ENCODE measurements at regions not wholly inside any gene's neighbourhood (a gene's known extent, or its start where the extent isn't known, plus 50 kb on each side); places are given as distances from the start of the nearest gene placed in this dataset.

DNA sequence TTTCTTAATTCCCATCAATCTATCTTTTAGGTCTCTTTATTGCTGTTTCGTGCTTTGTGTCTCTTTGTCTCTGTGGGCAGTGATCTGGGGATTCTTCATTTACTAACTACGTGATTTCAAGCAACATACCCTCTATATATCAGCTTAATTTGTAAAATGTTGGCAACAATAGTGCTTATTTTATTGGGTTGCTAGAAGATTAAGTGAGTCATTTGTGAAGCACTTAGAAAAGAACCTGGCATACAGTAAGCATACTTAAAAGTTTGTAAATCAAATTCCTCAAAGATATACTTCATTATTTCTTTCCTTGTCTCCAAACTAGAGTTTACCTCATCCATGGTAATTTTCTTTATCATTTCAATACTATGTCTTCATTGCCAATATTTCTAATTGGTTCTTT is 669.7 kb downstream of the MAT2B start:
- Mint-ChIP-seq H3K4me3 (no peak overlapping the region), H3K4me1 (no peaks in the 10 kb centered on the region), H3K27ac (no peak overlapping the region), H3K9me3 (ENCODE audit: insufficient read depth) (no peaks in the 10 kb centered on the region), H3K27me3 (no peaks in the 10 kb centered on the region)
- Histone ChIP-seq H4K20me1 (ENCODE audit: control insufficient read depth, insufficient read depth, low read length, poor library complexity, severe bottlenecking) (no peaks in the 10 kb centered on the region), H3K9ac (ENCODE audit: low read length) (no peak overlapping the region), H3K4me3 (ENCODE audit: control extremely low read depth in 1 of 5, extremely low read depth in 1 of 5, insufficient read depth in 1 of 5, low read depth in 2 of 5, low read length in 4 of 5) (no peak overlapping the region), H3K9me3 (ENCODE audit: control extremely low read depth in 1 of 3, control insufficient read depth in 2 of 3, insufficient read depth in 1 of 3, low read length in 2 of 3) (peaks cover 0 to 1% (median 0%) of the 10 kb centered on the region in 3 donors), H2AFZ (ENCODE audit: insufficient read depth, low read depth, low read length, poor library complexity, severe bottlenecking) (no peak overlapping the region), H3K79me2 (ENCODE audit: control insufficient read depth, insufficient read depth, low read length) (no peaks in the 10 kb centered on the region), H3K4me1 (ENCODE audit: control insufficient read depth in 2 of 2, insufficient read depth in 2 of 2, low read length in 2 of 2) (no peaks in the 10 kb centered on the region), H3K27ac (ENCODE audit: low read length in 2 of 2) (no peak overlapping the region), H3K36me3 (replicated peaks in 1 of 2; ENCODE audit: control extremely low read depth in 1 of 2, control insufficient read depth in 1 of 2, extremely low read depth in 1 of 2, insufficient read depth in 2 of 2, low read length in 1 of 2) (no peaks in the 10 kb centered on the region), H3K27me3 (replicated peaks in 1 of 4; ENCODE audit: control extremely low read depth in 1 of 4, control insufficient read depth in 3 of 4, insufficient read depth in 4 of 4, low read length in 3 of 4) (no peaks in the 10 kb centered on the region), H3K4me2 (replicated peaks; ENCODE audit: low read depth, low read length, poor library complexity, severe bottlenecking) (no peak overlapping the region)
- TF ChIP-seq, protein P1, sequence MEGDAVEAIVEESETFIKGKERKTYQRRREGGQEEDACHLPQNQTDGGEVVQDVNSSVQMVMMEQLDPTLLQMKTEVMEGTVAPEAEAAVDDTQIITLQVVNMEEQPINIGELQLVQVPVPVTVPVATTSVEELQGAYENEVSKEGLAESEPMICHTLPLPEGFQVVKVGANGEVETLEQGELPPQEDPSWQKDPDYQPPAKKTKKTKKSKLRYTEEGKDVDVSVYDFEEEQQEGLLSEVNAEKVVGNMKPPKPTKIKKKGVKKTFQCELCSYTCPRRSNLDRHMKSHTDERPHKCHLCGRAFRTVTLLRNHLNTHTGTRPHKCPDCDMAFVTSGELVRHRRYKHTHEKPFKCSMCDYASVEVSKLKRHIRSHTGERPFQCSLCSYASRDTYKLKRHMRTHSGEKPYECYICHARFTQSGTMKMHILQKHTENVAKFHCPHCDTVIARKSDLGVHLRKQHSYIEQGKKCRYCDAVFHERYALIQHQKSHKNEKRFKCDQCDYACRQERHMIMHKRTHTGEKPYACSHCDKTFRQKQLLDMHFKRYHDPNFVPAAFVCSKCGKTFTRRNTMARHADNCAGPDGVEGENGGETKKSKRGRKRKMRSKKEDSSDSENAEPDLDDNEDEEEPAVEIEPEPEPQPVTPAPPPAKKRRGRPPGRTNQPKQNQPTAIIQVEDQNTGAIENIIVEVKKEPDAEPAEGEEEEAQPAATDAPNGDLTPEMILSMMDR (IDR thresholded peaks at IDR 0.05): no peak
- TF ChIP-seq EZH2 (IDR thresholded peaks at IDR 0.05; ENCODE audit: borderline replicate concordance, insufficient read depth, low read depth, low read length, poor library complexity, severe bottlenecking): no peak
- intact Hi-C loops (cut with micrococcal nuclease): no loop called here
- CTCF ChIA-PET: no interaction called here
- ATAC-seq (ENCODE audit: low read depth) (no peak), DNase-seq (no peak)
- POLR2A ChIA-PET: no interaction called here
- WGBS (ENCODE audit: insufficient coverage): no CpG with 5 or more reads among the region's 2 CpGs

DNA sequence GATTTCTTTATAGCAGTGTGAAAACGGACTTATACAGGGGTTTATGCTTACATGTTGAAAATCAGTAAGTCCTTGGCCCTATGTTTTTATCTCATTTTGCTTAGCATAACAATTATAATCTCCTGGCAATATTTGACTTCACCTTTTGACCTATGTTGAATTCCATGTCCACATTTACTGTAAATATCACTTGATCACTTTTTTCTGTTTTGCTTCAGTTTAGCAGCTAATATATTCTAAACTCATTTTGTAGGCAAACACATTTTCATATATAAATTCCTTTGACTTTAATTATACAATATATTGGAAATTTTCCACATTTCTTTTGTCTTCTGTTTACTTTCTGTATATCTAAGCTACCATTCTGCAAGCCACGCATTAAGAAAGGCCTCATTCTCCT is 674.0 kb downstream of the MAT2B start:
- no peak overlapping the region for H3K27ac ChIP-seq (ENCODE audit: low read length in 2 of 2)
- intact Hi-C loops (cut with micrococcal nuclease): no loop called here
- DNase-seq (no peak), ATAC-seq (ENCODE audit: low read depth) (no peak)
- ChIA-PET CTCF (no interaction called here), POLR2A (no interaction called here)
- no peaks in the 10 kb centered on the region for H3K27me3 ChIP-seq (replicated peaks in 1 of 4; ENCODE audit: control extremely low read depth in 1 of 4, control insufficient read depth in 3 of 4, insufficient read depth in 4 of 4, low read length in 3 of 4)
- peaks cover 2% of the 10 kb centered on the region for H3K4me1 Mint-ChIP-seq
- no peaks in the 10 kb centered on the region for H3K36me3 ChIP-seq (replicated peaks in 1 of 2; ENCODE audit: control extremely low read depth in 1 of 2, control insufficient read depth in 1 of 2, extremely low read depth in 1 of 2, insufficient read depth in 2 of 2, low read length in 1 of 2)
- TF ChIP-seq EZH2 (IDR thresholded peaks at IDR 0.05; ENCODE audit: borderline replicate concordance, insufficient read depth, low read depth, low read length, poor library complexity, severe bottlenecking): no peak
- no peaks in the 10 kb centered on the region for H3K27me3 Mint-ChIP-seq
- H3K4me1 ChIP-seq (ENCODE audit: control insufficient read depth in 2 of 2, insufficient read depth in 2 of 2, low read length in 2 of 2): no peaks in the 10 kb centered on the region
- H3K79me2 ChIP-seq (ENCODE audit: control insufficient read depth, insufficient read depth, low read length): no peaks in the 10 kb centered on the region
- H3K9ac ChIP-seq (ENCODE audit: low read length): no peak overlapping the region
- H3K9me3 Mint-ChIP-seq (ENCODE audit: insufficient read depth): no peaks in the 10 kb centered on the region
- WGBS (ENCODE audit: insufficient coverage): no CpG with 5 or more reads among the region's 2 CpGs
- H3K4me3 ChIP-seq (ENCODE audit: control extremely low read depth in 1 of 5, extremely low read depth in 1 of 5, insufficient read depth in 1 of 5, low read depth in 2 of 5, low read length in 4 of 5): no peak overlapping the region
- H3K4me3 Mint-ChIP-seq: no peak overlapping the region
- no peaks in the 10 kb centered on the region for H4K20me1 ChIP-seq (ENCODE audit: control insufficient read depth, insufficient read depth, low read length, poor library complexity, severe bottlenecking)
- no peak overlapping the region for H2AFZ ChIP-seq (ENCODE audit: insufficient read depth, low read depth, low read length, poor library complexity, severe bottlenecking)
- H3K27ac Mint-ChIP-seq: no peak overlapping the region
- H3K9me3 ChIP-seq (ENCODE audit: control extremely low read depth in 1 of 3, control insufficient read depth in 2 of 3, insufficient read depth in 1 of 3, low read length in 2 of 3): peaks cover 0 to 1% (median 0%) of the 10 kb centered on the region in 3 donors
- H3K4me2 ChIP-seq (replicated peaks; ENCODE audit: low read depth, low read length, poor library complexity, severe bottlenecking): no peak overlapping the region
